HG02763 (cell line): ENCODE measurements at regions not wholly inside any gene's neighbourhood (a gene's known extent, or its start where the extent isn't known, plus 50 kb on each side); places are given as distances from the start of the nearest gene placed in this dataset.
"Not testable (repeated sequence)": the region's sequence is repeated elsewhere in the genome, so short reads cannot be mapped to it uniquely, and the experiment has no call there.

Experiments
- ATAC-seq: cut with Tn5 transposase; IDR thresholded peaks from one replicate; pipeline ENCODE4 v1.9.1; 2021; ENCODE audit warnings: mild to moderate bottlenecking, moderate library complexity; ENCODE audit not compliant: unreplicated experiment

DNA sequence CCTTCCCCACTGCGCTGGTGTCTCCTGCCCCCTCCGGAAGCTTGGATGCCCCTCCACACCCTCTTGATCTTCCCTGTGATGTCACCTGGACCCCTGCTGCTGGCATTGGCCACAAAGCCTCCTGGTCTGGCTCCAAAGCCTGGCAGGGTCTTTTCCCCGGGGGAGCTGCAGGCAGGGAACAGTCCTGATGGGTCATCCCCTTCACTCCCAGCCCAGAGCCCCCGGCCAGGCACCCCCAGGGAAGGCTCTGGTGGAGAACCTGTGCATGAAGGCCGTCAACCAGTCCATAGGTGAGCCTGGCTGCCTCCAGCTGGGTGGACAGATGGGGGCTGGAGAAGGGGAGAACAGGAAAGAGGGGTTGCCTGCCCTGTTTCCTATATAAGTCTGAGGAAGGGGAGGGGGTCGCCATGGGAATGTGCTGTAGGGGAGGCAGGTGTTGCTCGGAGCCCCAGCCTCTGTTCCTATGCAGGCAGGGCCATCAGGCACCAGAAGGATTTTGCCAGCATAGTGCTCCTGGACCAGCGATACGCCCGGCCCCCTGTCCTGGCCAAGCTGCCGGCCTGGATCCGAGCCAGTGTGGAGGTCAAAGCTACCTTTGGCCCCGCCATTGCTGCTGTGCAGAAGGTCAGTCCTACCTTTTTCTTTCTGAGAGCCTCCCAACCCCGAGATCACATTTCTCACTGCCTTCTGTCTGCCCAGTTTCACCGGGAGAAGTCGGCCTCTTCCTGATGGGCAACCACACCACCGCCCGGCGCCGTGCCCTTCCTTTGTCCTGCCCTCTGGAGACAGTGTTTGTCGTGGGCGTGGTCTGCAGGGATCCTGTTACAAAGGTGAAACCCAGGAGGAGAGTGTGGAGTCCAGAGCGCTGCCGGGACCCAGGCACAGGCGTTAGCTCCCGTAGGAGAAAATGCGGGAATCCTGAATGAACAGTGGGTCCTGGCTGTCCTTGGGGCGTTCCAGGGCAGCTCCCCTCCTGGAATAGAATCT is 104.5 kb upstream of the PZP start:
- ATAC-seq = not testable (repeated sequence)

DNA sequence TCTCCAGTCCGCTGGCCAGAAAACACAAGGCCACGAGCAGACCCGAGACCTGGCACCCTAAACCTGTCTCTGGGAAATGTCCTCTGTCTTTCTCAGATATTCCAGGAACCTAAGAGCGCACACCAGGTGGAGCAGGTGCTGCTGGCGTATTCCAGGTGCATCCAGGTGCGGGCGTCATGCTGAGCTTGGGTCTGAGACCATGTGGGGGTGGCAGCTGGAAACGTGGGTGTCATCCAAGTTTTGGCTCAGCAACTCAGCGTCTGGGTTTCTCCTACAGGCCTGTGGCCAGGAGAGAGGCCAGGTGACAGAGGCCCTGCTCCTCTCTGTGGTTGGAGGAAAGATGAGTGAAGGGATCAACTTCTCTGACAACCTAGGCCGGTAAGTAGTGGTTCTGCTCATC is 103.3 kb upstream of the PZP start:
- not testable (repeated sequence) for ATAC-seq

DNA sequence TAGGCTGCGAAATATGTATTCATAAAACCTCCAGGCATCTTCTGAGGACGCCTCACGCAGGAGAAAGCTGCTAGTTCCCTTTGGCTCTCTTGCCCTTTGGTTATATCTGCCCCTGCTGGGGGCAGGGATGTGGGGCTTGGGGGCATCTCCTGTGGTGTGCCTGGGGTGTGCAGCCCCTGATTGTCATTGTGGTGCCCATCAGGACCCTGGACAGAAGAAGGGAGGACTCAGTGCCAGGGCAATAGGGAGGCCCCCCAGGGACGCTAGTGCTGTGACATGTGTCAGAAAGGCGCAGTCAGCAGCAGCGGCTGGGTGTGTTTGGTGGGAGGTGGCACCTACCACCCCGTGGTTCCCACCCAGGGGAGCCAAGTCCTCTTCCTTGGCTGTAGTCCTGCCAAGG is 102.5 kb upstream of the PZP start:
- not testable (repeated sequence) for ATAC-seq

DNA sequence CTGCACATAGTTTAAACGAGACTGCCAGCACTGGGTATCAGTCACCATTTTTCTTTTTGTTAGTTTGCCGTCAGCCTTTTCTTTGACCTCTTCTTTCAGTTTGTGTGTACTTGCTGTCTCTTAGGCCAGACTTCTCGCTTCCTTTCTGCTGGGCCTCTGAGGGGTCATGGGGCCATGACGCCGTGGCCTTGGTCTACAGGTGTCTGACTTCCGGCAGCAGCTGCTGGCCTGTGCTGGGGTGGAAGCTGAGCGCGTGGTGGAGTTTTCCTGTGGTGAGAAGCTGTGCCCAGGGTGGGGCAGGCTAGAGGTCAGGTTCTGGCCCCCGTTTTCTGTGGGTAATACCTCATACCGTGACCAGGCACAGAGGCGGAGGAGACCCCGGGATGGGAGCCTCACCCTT is 101.6 kb upstream of the PZP start:
- not testable (repeated sequence) for ATAC-seq

DNA sequence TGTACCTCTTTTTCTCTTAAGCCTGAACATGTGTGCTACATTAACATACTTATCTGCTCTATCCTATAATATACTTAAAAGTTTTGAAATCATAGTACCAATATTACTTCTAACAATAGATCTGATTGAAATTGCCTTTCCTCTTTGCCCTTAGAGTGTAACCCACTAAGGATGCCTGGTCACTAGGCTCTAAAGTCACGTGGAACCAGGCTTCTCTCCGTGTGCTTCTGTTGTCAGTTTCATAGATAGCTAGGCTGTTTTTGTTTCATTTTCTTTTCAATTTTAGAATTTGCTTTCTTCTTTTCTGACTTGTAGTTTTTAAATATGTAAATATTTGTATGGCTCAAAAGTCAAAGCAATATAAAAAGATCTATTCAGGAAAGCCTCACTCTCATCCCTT is 100.5 kb upstream of the PZP start:
- ATAC-seq = not testable (repeated sequence)

DNA sequence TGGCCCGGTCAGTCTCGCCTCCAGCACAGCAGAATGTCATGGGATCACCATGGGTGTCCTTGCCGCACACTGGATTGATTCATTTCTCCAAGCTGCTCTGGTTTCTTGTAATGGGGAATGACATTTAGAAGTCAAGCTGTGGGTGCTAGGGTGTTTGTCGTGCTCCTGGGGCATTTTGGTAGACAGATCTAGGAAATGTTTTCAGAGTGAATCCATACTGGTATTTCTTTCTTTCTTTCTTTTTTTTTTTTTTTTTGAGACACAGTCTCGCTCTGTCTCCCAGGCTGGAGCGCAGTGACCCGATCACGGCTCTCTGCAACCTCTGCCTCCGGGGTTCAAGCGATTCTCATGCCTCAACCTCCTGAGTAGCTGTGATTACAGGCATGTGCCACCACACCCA is 100.0 kb upstream of the PZP start:
- ATAC-seq = not testable (repeated sequence)

DNA sequence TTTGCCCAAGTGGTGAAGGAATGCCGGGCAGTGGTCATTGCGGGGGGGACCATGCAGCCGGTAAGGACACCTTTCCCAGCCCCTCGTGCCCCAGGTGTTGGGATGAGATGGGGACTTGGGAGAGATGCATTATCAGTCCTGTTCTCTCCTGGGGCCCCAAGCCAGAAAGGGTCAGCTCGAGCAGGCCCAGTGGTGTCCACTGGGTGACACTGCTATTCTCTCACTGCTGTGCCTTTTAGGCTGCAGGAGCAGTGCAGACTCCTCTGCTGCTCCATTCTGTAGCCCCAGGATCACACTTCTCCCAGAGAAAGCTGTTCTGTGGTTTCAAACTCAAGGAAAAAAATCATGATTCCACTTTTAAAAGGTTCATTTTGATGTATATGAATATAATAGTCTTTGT is 99.1 kb upstream of the PZP start:
- not testable (repeated sequence) for ATAC-seq

DNA sequence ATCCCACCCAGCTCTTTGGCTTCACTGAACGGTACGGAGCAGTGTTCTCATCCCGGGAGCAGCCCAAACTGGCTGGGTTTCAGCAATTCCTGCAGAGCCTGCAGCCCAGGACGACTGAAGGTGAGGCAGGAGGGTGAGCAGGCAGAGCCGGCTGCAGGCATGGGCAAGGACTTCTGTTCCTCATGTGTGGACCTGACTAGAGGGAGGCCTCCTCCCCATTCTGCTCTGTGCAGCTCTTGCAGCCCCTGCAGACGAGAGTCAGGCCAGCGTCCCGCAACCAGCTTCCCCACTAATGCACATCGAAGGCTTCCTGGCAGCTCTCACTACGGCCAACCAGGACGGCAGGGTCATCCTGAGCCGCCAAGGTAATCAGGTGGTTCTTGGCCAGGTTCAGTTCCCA is 97.8 kb upstream of the PZP start:
- ATAC-seq = not testable (repeated sequence)

DNA sequence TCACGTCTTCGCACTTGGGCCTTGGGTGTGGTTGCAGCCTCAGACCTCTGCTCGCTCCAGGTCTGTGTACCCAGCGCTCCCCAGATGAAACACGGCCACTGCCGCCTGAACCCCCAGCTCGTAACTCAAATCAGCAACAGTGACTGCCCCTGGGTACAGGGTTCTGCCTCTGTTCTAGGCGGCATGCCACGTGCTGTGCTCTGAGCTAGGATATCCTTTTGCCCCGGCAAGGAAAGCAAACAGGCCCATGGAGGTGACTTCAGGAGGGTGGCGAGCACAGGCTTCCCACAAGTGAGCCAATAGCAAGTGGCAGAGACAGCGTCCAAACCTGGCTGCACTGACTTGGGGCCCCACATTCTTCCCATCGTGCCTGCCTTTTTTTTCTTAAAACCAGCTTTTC is 96.3 kb upstream of the PZP start:
- ATAC-seq = not testable (repeated sequence)

DNA sequence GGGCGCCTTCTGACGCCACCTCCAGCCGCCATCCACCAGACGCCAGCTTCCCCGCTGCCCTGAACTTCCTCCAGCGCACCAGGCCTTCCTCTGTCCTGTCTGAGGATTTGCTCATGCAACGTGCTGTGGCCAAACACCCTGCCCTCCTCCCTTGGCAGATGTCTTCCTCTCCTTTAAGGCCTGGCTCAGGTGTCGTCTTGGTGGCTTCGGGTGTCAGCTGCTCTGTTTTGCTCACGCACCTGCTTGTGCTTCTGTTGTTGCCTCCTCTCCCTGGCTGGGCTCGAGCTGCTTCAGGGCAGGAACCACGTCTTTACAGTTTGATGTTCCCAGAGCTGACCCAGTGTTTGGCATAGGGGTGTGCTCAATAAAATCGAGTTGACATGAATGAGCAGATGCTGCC is 87.7 kb upstream of the PZP start:
- ATAC-seq = not testable (repeated sequence)

DNA sequence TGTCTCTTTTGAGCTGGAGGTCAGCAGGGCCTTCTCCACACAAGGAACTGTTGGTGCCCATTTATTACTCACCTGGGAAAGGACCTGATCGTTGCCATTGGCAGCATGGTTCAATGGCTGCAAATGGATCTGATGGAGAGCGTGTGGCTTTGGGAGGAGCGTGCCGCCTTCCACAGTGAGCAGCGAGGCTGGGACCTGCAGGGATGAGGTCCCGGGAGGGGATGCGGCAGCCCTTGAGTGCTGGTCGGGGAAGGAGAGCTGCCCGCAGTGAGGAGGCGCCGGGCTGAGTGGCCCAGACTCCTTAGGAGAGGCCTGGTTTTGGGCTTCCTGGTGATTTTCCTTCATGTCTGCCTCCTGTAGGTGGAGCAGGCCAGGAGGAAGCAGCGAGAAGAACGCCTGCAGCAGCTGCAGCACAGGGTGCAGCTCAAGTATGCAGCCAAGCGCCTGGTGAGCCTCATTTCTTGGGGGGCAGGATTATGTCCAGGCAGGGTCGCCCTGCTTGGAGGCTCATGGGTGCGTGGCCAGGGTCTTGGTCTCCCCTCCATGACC is 86.0 kb upstream of the PZP start:
- ATAC-seq = not testable (repeated sequence)

DNA sequence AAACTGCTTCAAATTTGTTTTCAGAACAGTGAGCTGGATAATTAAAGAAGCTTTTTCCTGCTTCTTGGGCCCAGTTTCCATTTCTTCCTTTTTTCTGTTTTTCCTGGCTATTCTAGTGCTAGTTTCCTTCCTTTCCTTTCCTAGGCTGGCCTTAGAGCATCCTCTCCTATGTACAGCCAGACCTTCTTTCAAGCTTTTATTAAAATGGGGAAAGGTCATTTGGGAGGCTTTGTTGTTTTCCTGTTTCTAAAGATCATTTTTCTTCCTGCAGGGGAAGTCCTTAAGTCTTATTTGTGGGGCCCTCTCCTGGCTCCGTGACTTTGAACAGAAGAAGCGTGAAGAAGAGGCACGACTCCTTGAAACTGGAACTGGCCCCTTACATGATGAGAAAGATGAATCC is 85.2 kb upstream of the PZP start:
- ATAC-seq = not testable (repeated sequence)

DNA sequence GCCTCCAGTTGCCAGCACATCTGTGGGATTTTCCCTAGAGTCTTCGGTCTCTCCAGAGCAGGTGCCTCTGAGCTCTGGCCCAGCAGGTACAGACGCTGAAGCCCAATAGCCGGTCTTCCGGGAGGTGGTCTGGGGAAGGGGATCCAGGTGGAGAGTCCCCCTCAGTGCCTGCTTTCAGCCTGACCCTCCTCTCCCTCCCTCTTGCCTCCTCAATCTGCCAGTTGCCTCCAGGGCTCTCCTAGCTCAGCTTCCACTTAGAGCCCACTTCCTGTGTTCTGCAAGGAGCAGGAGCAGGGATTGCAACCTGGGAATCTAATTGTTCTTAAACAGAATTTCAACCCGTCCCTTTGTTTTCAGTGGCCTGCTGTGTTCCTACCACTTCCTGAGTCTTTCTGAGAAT is 81.8 kb upstream of the PZP start:
- ATAC-seq = not testable (repeated sequence)

DNA sequence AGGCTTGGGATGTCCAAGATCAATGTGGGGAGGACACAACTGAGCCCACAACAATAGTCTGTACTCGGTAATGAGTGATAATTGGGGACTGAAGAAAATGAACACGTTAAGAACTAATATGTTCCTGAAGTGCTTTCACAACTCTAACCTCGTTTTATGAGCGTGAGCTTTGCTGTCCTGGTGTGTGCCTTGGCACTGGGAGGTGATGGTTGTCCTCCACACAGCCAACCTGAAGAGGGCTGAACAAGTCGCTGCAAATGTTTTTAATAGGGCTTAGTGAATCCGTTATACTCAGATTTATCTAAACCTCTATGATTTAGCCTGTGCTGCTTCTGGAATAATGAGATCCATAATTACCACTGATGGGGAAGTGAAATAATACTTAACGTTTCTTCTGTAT is 76.5 kb upstream of the PZP start:
- not testable (repeated sequence) for ATAC-seq

DNA sequence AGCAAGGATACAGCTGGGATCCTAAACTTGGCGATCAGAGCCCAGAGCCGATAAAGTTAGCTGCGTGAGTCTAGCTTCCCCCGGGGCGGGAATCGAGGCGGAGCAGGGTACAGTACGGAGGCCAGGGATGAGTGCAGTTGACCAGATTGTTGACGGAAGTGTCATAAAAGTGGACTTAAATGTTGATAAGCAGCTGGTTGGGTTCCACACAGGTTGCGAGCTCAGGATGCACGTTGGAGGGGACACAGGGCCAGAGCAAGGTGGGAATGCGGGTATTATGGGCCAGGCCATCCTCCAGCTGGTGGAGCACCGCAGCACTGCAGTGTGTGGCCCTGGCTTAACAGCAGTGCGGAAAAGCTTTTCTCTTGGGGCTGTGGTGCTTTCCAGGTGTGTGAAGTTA is 76.0 kb upstream of the PZP start:
- peak; percentile 33 for ATAC-seq

DNA sequence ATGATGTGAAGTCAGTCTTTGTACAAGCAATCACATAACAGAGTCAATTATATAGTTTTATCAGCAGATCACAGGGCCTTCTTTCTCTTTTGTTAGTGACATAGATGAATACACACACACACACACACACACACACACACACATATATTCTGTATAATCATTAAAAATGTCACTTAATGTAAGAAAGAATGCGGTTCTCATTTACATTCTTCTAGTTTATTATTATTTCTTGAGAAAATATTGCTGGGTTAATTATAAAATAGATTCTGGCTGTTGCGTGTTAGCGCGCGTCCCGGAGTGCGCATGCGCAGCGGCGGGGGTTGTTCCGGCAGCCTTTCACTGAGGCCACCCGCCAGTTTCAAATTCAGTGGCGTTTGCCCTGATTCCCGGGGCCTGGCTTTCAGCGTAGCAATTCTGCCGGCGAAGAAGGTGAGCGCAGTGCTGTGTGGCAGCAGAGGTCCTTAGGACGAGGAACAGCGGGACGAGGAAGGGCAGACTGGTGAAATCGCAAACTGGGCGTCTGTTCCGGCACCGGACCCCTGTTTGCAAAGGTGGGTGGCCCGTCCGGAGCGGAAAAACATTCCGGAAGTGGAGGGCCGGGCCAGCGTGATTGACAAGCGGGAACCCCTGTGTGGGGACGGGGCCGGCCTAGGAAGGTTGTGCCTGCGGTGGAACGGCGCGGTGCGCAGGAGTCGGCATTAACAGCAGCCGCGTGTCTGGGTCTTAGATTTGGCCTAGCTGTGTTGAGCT is 75.3 kb upstream of the PZP start:
- ATAC-seq = peak; percentile 85

DNA sequence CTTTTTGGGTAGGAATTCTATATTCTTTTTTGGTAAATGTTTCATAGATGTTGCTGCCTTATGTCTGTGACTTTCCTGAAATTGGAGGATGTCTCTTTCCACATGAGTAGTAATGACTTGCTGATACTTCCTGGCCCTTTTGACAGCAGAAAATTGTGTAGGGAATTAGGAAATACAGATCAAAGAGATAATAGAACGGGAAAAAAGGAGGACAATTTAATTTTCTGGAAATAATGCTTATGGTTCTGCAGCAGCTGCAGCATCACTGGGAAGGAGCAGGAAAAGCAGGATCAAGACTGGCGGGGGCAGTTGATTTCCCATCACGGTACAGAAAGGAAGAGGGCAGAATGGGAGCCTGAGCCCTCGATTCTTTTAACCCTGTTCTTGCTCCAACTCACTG is 68.8 kb upstream of the PZP start:
- no peak for ATAC-seq

DNA sequence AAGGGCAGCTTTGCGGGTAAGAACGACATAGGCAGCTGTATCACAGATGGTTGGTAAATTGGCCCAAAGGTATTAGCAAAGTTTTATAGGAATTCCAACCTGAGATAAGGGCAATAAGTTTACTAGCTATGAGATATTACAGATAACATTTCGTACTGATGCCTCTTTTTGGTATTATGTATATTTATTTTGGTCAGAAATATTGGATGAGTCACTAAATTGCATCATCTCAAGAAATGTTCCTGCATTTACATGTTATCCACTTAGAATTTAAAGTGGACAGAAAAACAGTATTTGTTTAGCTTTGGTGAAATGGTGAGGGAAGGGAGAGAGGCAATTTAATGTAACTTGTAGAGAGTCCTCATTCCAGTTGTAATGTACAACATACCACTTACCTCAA is 65.1 kb upstream of the PZP start:
- no peak for ATAC-seq

DNA sequence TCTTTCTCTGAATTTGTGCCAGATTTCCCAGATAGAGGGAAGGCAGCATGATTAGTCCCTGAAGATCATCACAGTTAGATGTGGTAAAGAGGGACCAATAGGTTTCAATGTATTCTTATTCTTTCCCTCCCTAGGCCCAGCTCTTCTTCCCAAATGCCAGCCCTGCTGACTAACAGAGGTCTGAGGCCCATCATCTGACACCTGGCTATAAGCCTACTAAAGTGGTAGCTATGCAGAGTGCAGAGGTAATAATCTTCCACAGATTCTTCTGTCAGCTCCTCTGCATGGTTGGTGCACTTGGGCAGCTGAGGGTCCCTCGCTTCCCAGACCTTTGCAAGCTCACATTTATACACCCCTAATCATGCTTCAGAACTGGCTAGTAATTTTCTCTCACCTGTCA is 63.7 kb upstream of the PZP start:
- no peak for ATAC-seq

DNA sequence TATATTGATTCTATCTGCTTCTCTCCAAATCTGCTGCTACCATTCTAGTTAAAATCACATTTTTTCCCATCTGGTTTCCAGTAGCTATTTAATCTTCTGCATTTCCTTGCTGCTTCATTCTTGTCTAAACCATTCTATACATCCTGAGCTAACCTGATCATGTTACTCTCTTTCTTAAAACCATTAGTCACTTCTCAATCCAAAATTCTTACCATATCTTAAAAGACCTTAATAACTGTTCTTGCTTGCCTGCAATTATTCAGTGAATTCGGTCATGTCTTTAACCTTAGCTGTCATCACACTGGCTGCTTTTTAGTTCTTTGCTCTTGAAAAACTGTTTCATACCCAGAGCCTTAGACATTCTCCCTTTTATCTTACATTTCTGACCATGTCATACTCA is 56.4 kb upstream of the PZP start:
- ATAC-seq = no peak

DNA sequence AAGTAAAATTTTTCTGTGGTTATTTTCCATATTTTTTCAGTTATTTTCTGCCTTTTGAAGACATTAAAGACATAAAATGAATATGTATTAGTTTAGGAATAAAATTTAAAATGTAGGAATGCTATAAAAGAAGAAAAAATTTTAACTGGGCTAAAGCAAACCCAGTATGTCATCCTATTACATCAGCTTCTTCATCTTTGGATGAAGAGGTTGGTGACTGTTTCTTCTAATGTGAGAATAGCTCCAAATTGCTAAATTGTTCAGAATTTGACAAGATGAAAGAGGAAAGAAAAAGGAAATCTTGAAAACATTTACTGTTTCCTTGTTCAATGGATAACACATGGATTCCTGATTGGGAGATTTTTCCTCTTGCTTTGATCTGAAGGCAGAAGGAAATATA is 52.7 kb upstream of the PZP start:
- ATAC-seq = no peak

DNA sequence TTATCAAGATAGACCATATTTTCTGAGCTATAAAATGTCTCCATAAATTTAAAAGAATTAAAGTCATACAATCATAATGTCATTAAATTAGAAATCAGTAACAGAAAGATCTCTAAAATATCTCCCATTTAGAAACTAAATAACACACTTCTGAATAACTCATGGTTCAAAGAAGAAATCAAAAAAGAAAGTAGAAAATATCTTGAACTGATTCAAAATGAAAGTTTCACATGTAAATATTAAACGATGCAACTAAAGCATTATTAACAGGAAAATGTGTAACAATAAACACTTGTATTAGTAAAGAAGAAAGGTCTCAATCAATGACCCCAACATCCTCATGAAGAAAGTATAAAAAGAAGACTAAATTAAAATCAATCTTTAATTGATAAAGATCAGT is 50.5 kb upstream of the PZP start:
- no peak for ATAC-seq
